ENCODE measurements at regions not wholly inside any gene's neighbourhood (a gene's known extent, or its start where the extent isn't known, plus 50 kb on each side); places are given as distances from the start of the nearest gene placed in this dataset.
"Not testable (repeated sequence)": the region's sequence is repeated elsewhere in the genome, so short reads cannot be mapped to it uniquely, and the experiment has no call there.

GRCh38 chr17:70750983-70751382, 581.7 kb downstream of the KCNJ2 start:
- TF ChIP-seq CTCF (IDR thresholded peaks at IDR 0.05): no peak
- no peaks in the 10 kb centered on the region for H3K27me3 ChIP-seq (ENCODE audit: low read depth)
- H3K9me3 ChIP-seq: no peaks in the 10 kb centered on the region
- intact Hi-C loops (cut with DNase I): no loop called here
- no peak overlapping the region for H3K4me3 ChIP-seq
- DNase-seq: no peak
- no peaks in the 10 kb centered on the region for H3K4me1 ChIP-seq
- no peak for ATAC-seq
- H3K27ac ChIP-seq: no peak overlapping the region
- no peaks in the 10 kb centered on the region for H3K36me3 ChIP-seq

- ATAC-seq; H3K4me1 ChIP-seq; H3K27me3 ChIP-seq (ENCODE audit: low read depth); H3K36me3 ChIP-seq; H3K27ac ChIP-seq; H3K9me3 ChIP-seq; DNase-seq; H3K4me3 ChIP-seq; intact Hi-C loops (cut with DNase I): not testable (repeated sequence)
Measured at GRCh38 chr17:70752461-70752860, 583.1 kb downstream of the KCNJ2 start.

- no peak for TF ChIP-seq CTCF (IDR thresholded peaks at IDR 0.05)
- no peak for ATAC-seq
- H3K36me3 ChIP-seq: no peaks in the 10 kb centered on the region
Measured at GRCh38 chr17:70752966-70753467, 583.7 kb downstream of the KCNJ2 start.

GRCh38 chr17:70763018-70763417, 593.7 kb downstream of the KCNJ2 start:
- DNase-seq (no peak), ATAC-seq (no peak)
- Histone ChIP-seq H3K36me3 (no peaks in the 10 kb centered on the region), H3K27me3 (ENCODE audit: low read depth) (no peaks in the 10 kb centered on the region), H3K4me3 (no peak overlapping the region), H3K27ac (no peak overlapping the region), H3K9me3 (no peaks in the 10 kb centered on the region), H3K4me1 (no peaks in the 10 kb centered on the region)
- intact Hi-C loops (cut with DNase I): no loop called here
- no peak for TF ChIP-seq CTCF (IDR thresholded peaks at IDR 0.05)

More at GRCh38 chr17:70752966-70753467, 583.7 kb downstream of the KCNJ2 start:
- Histone ChIP-seq H3K27ac (no peak overlapping the region), H3K9me3 (no peaks in the 10 kb centered on the region), H3K4me3 (no peak overlapping the region), H3K4me1 (no peaks in the 10 kb centered on the region), H3K27me3 (ENCODE audit: low read depth) (no peaks in the 10 kb centered on the region)
- intact Hi-C loops (cut with DNase I): no loop called here
- no peak for DNase-seq

GRCh38 chr17:70767102-70767701, 597.9 kb downstream of the KCNJ2 start:
- no peak for DNase-seq
- Histone ChIP-seq H3K27me3 (ENCODE audit: low read depth) (no peaks in the 10 kb centered on the region), H3K4me3 (no peak overlapping the region), H3K4me1 (no peaks in the 10 kb centered on the region), H3K36me3 (no peaks in the 10 kb centered on the region), H3K27ac (no peak overlapping the region), H3K9me3 (no peaks in the 10 kb centered on the region)
- ATAC-seq: no peak
- peak; percentile 52 for TF ChIP-seq CTCF (IDR thresholded peaks at IDR 0.05)
- intact Hi-C loops (cut with DNase I): no loop called here

- H3K4me1 ChIP-seq: no peaks in the 10 kb centered on the region
- intact Hi-C loops (cut with DNase I): no loop called here
- H3K27ac ChIP-seq: no peak overlapping the region
- H3K36me3 ChIP-seq: no peaks in the 10 kb centered on the region
- ATAC-seq (no peak), DNase-seq (no peak)
- no peak for TF ChIP-seq CTCF (IDR thresholded peaks at IDR 0.05)
- no peaks in the 10 kb centered on the region for H3K27me3 ChIP-seq (ENCODE audit: low read depth)
- H3K9me3 ChIP-seq: no peaks in the 10 kb centered on the region
- no peak overlapping the region for H3K4me3 ChIP-seq
Measured at GRCh38 chr17:70769956-70770355, 600.6 kb downstream of the KCNJ2 start.

All from lower lobe of right lung (tissue), 2 donors.